Activated naive CD4-positive, alpha-beta T cell treated with anti-CD3 and anti-CD28 coated beads, Interleukin-2, amount 50 U/mL, for 24 hours (primary cell): ENCODE measurements at regions not wholly inside any gene's neighbourhood (a gene's known extent, or its start where the extent isn't known, plus 50 kb on each side); places are given as distances from the start of the nearest gene placed in this dataset.

ENCODE experiments used
- H3K27ac Mint-ChIP-seq: one replicate; pipeline ENCODE4 v1.8.0; 2021; ENCODE audit warnings: mild to moderate bottlenecking, mixed read lengths
- H3K27me3 Mint-ChIP-seq: one replicate; pipeline ENCODE4 v1.8.0; 2021; ENCODE audit warnings: mixed read lengths
- H3K36me3 Mint-ChIP-seq: one replicate; pipeline ENCODE4 v1.8.0; 2021; ENCODE audit warnings: mixed read lengths
- H3K4me1 Mint-ChIP-seq: one replicate; pipeline ENCODE4 v1.8.0; 2021; ENCODE audit warnings: mixed read lengths
- H3K4me3 Mint-ChIP-seq: one replicate; pipeline ENCODE4 v1.8.0; 2021; ENCODE audit warnings: mild to moderate bottlenecking, mixed read lengths
- H3K9me3 Mint-ChIP-seq: one replicate; pipeline ENCODE4 v1.8.0; 2021; ENCODE audit warnings: mixed read lengths

GRCh38 chr10:4717670-4718069 lies 108.3 kb upstream of the AKR1E2 start:
- Mint-ChIP-seq H3K4me3 (no peak overlapping the region), H3K27ac (no peak overlapping the region), H3K4me1 (no peaks in the 10 kb centered on the region), H3K9me3 (no peaks in the 10 kb centered on the region), H3K36me3 (no peaks in the 10 kb centered on the region), H3K27me3 (peaks cover 6% of the 10 kb centered on the region)

DNA sequence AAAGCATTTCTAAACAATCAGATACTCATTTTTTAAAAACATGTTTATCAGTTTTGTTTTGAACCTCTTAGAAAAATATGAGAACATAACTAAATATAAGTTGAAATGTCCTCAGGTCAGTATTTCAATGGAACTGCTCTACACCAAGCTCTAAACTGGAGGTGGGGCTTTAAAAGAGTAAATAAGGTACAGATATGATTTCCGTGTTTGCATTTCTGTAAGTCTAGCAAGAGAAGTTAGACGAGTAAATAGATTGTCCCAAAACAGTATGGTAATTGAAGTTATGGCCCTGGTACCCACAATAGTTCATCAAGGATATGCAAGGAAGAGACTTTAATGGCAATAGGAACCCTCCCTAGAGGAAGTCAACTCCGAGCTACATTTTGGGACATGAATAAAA lies 115.1 kb upstream of the AKR1E2 start:
- Mint-ChIP-seq H3K4me1 (no peaks in the 10 kb centered on the region), H3K27ac (no peak overlapping the region), H3K9me3 (peaks cover 5% of the 10 kb centered on the region), H3K36me3 (no peaks in the 10 kb centered on the region), H3K27me3 (peaks cover 17% of the 10 kb centered on the region), H3K4me3 (no peak overlapping the region)

GRCh38 chr10:4708123-4708759 lies 117.8 kb upstream of the AKR1E2 start:
- Mint-ChIP-seq H3K4me1 (no peaks in the 10 kb centered on the region), H3K9me3 (peaks cover 5% of the 10 kb centered on the region), H3K27ac (no peak overlapping the region), H3K36me3 (no peaks in the 10 kb centered on the region), H3K4me3 (no peak overlapping the region), H3K27me3 (peaks cover 15% of the 10 kb centered on the region)

- H3K4me1 Mint-ChIP-seq = no peaks in the 10 kb centered on the region
- H3K4me3 Mint-ChIP-seq = no peak overlapping the region
- H3K27ac Mint-ChIP-seq = no peak overlapping the region
- peaks cover 14% of the 10 kb centered on the region for H3K27me3 Mint-ChIP-seq
- peaks cover 5% of the 10 kb centered on the region for H3K9me3 Mint-ChIP-seq
- H3K36me3 Mint-ChIP-seq = no peaks in the 10 kb centered on the region
These were observed 118.8 kb upstream of the AKR1E2 start for GRCh38 chr10:4707221-4707620.

- peaks cover 14% of the 10 kb centered on the region for H3K27me3 Mint-ChIP-seq
- H3K27ac Mint-ChIP-seq = no peak overlapping the region
- H3K4me3 Mint-ChIP-seq = no peak overlapping the region
- H3K36me3 Mint-ChIP-seq = no peaks in the 10 kb centered on the region
- no peaks in the 10 kb centered on the region for H3K4me1 Mint-ChIP-seq
- H3K9me3 Mint-ChIP-seq = peaks cover 5% of the 10 kb centered on the region
These were observed 121.9 kb upstream of the AKR1E2 start for GRCh38 chr10:4704034-4704545.

DNA sequence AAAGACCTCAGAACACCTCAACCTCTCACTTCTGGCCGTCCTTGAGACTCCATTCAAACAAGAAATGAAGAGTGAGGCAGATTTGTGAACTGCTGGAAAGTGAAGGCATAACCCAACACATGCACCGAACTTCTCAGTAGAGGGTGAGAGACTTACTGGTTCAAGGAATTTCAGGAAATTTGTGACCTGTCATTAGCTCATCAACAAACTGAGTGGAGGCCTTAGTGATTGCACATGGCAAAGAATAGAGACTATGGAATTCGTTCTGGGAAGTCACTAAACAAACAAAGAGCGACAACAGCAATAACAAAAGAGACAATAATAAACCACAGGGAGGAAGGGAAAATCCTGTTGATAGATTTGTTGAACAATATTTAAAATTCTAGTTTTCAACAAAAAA lies 125.0 kb upstream of the AKR1E2 start:
- Mint-ChIP-seq H3K4me1 (no peaks in the 10 kb centered on the region), H3K27me3 (peaks cover 9% of the 10 kb centered on the region), H3K9me3 (no peaks in the 10 kb centered on the region), H3K36me3 (no peaks in the 10 kb centered on the region), H3K27ac (no peak overlapping the region), H3K4me3 (no peak overlapping the region)

- Mint-ChIP-seq H3K9me3 (no peaks in the 10 kb centered on the region), H3K27me3 (peaks cover 6% of the 10 kb centered on the region), H3K4me1 (no peaks in the 10 kb centered on the region), H3K36me3 (no peaks in the 10 kb centered on the region), H3K4me3 (no peak overlapping the region), H3K27ac (no peak overlapping the region)
These were observed 125.9 kb upstream of the AKR1E2 start for GRCh38 chr10:4699950-4700730.

GRCh38 chr10:4698075-4698474 lies 127.9 kb upstream of the AKR1E2 start:
- Mint-ChIP-seq H3K4me1 (no peaks in the 10 kb centered on the region), H3K27me3 (peaks cover 6% of the 10 kb centered on the region), H3K4me3 (no peak overlapping the region), H3K9me3 (no peaks in the 10 kb centered on the region), H3K27ac (no peak overlapping the region), H3K36me3 (no peaks in the 10 kb centered on the region)

DNA sequence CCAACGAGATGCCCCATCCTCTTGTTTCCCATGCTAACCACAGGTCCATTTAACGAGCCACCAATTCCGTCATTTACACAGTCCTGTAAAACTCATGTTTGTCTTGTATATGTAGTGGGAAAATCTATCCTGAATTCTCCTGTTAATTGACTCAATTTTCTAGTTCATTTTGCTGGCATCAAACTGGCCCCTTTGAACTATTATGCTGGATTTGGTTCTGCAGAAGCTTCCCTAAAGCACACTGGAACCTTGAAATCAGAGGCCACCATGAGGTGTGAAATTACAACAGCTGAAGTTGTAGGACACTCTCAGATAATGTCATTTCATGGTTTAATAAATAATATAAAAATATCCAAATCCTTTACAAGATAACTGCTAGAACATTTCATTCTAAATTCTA lies 129.8 kb upstream of the AKR1E2 start:
- Mint-ChIP-seq H3K27ac (no peak overlapping the region), H3K4me3 (no peak overlapping the region), H3K9me3 (no peaks in the 10 kb centered on the region), H3K27me3 (peaks cover 6% of the 10 kb centered on the region), H3K36me3 (no peaks in the 10 kb centered on the region), H3K4me1 (no peaks in the 10 kb centered on the region)

DNA sequence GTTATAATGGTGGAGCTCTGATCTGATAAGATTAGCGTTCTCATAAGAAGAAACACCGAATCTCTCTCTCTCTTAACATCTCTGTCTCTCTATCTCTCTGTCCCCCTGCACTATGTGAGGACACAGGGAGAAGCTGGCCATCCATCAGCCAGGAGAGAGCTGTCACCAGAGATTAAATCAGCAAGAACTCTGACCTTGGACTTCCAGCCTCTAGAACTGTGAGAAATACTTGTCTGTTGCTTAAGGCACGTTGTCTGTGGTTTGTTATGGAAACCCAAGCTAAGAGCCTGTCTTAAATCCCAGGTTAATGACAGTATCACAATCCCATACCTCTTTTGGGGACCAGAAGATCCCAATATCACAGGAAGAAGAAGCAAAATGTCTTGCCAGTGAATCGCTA lies 132.0 kb upstream of the AKR1E2 start:
- H3K27me3 Mint-ChIP-seq = peaks cover 6% of the 10 kb centered on the region
- no peaks in the 10 kb centered on the region for H3K9me3 Mint-ChIP-seq
- no peaks in the 10 kb centered on the region for H3K36me3 Mint-ChIP-seq
- no peak overlapping the region for H3K4me3 Mint-ChIP-seq
- no peaks in the 10 kb centered on the region for H3K4me1 Mint-ChIP-seq
- no peak overlapping the region for H3K27ac Mint-ChIP-seq

- Mint-ChIP-seq H3K27me3 (peaks cover 4% of the 10 kb centered on the region), H3K27ac (no peak overlapping the region), H3K4me3 (no peak overlapping the region), H3K4me1 (peaks cover 16% of the 10 kb centered on the region), H3K36me3 (no peaks in the 10 kb centered on the region), H3K9me3 (no peaks in the 10 kb centered on the region)
These were observed 133.8 kb upstream of the AKR1E2 start for GRCh38 chr10:4692206-4692605.

DNA sequence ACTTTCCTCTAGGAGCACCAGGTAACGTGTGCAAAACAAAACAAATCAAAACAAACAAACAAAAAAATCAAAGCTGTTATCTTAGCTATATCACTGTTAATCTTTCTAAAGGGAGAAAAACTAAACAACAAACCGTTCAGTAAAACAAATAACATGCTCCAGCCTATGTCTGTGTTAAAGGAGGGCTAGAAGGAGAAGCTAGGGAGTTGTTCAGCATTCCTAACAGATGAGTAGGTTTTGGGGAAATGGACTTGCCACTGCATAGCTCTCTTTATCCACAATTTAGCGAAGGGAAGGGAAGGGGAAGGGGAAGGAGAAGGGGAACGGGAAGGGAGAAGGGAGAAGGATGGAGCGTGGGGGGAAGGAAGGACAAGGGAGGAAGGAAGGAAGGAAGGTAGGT lies 134.2 kb upstream of the AKR1E2 start:
- Mint-ChIP-seq H3K4me3 (no peak overlapping the region), H3K4me1 (peaks cover 20% of the 10 kb centered on the region), H3K36me3 (no peaks in the 10 kb centered on the region), H3K9me3 (no peaks in the 10 kb centered on the region), H3K27ac (no peak overlapping the region), H3K27me3 (peaks cover 2% of the 10 kb centered on the region)

DNA sequence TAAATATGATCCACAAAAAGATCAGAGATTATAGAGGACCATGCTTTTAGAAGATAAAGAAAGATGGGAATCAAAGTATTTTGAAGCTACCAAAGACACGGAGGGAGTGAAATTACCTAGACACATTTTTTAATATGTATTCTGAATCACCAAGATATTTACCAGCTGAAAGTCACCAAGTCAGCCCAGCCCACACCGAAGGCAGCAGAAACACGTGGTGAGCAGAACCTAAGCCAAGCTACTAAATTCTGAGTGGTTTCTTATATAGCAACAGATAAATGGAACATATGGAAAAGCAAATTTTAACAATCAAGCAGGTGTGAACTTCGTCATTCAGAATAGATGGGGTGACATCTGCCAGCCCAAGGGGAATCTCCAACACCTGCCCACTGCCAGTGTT lies 134.7 kb upstream of the AKR1E2 start:
- H3K4me3 Mint-ChIP-seq = no peak overlapping the region
- no peak overlapping the region for H3K27ac Mint-ChIP-seq
- H3K4me1 Mint-ChIP-seq = peaks cover 25% of the 10 kb centered on the region
- H3K9me3 Mint-ChIP-seq = no peaks in the 10 kb centered on the region
- no peaks in the 10 kb centered on the region for H3K36me3 Mint-ChIP-seq
- peaks cover 2% of the 10 kb centered on the region for H3K27me3 Mint-ChIP-seq

- H3K27ac Mint-ChIP-seq = no peak overlapping the region
- H3K36me3 Mint-ChIP-seq = no peaks in the 10 kb centered on the region
- no peak overlapping the region for H3K4me3 Mint-ChIP-seq
- H3K27me3 Mint-ChIP-seq = peaks cover 4% of the 10 kb centered on the region
- H3K9me3 Mint-ChIP-seq = no peaks in the 10 kb centered on the region
- peaks cover 38% of the 10 kb centered on the region for H3K4me1 Mint-ChIP-seq
These were observed 137.4 kb upstream of the AKR1E2 start for GRCh38 chr10:4688601-4689000.

DNA sequence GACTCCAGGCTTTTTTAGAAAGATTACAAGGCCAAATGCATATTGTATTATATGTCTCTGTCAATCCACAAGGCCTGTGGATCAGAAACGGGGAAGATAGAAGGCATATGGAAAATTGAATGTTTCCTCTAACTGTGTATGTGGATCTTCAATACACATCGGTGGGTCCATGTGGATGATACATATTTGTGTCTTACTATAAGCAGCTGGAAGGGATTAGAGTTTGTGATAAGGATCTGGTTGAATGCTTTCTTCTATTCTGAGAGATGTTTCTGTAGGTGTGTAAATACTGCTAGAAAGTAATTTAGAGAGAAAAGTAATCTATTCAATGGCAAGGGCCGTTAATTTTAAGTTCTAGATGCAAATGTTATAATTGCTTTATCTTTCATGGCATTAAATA lies 137.8 kb upstream of the AKR1E2 start:
- H3K9me3 Mint-ChIP-seq = no peaks in the 10 kb centered on the region
- peak overlapping the region; percentile 96 for H3K27ac Mint-ChIP-seq
- peaks cover 2% of the 10 kb centered on the region for H3K27me3 Mint-ChIP-seq

DNA sequence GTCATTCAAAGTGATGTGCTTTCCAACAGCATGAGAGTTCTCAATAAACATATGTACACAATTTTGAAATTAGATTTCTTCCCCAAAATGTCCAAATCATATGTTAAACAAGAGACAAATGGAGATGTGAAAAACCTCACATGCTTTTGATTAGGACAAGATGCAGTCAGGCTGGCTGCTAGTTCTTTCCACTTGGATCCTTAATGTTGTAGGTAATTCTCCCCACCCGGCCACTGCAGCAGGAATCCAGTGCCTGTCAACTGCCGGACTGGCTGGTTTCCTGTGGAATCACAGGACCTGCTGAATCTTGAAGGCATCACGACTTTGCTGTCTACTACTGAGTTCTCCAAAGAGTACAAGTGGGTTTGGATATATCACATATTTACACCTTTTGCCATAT lies 138.6 kb upstream of the AKR1E2 start:
- H3K27me3 Mint-ChIP-seq = peaks cover 4% of the 10 kb centered on the region
- H3K27ac Mint-ChIP-seq = peak overlapping the region; percentile 96
- H3K36me3 Mint-ChIP-seq = no peaks in the 10 kb centered on the region
- peaks cover 38% of the 10 kb centered on the region for H3K4me1 Mint-ChIP-seq
- H3K4me3 Mint-ChIP-seq = no peak overlapping the region
- H3K9me3 Mint-ChIP-seq = no peaks in the 10 kb centered on the region

More for the DNA sequence above, 137.8 kb upstream of the AKR1E2 start:
- Mint-ChIP-seq H3K4me1 (peaks cover 38% of the 10 kb centered on the region), H3K4me3 (no peak overlapping the region), H3K36me3 (no peaks in the 10 kb centered on the region)
